NCI-H446 (cell line): ENCODE measurements at regions not wholly inside any gene's neighbourhood (a gene's known extent, or its start where the extent isn't known, plus 50 kb on each side); places are given as distances from the start of the nearest gene placed in this dataset.
"Not testable (repeated sequence)": the region's sequence is repeated elsewhere in the genome, so short reads cannot be mapped to it uniquely, and the experiment has no call there.

Experiments
- DNase-seq, 2 experiments: peaks; one replicate each; lab custom pipeline; 2025; lab: John Stamatoyannopoulos, UW

DNA sequence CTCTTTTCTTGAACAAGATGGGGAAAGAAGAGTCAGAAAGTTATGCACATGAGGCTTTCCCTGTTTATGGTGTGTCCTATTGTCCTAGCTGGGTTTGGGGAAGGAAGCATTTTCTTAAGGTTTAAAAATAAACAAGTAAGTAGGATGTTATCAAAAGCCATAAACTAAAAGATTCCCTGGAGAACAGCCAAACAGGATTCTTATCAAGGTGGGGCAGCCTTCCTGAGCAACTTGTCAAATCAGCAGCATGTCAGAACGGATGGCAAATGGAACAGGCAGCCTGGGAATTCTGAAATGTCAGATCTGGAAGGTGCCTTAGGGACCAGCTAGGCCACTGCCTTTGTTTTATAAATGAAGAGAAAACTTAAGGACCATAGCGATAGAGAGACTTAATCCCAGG is 152.2 kb upstream of the RGS6 start:
- no peak for DNase-seq

- no peak for DNase-seq
Measured at GRCh38 chr14:71780822-71781221, 151.4 kb upstream of the RGS6 start.

GRCh38 chr14:71783088-71783487 is 149.1 kb upstream of the RGS6 start:
- DNase-seq = no peak

DNA sequence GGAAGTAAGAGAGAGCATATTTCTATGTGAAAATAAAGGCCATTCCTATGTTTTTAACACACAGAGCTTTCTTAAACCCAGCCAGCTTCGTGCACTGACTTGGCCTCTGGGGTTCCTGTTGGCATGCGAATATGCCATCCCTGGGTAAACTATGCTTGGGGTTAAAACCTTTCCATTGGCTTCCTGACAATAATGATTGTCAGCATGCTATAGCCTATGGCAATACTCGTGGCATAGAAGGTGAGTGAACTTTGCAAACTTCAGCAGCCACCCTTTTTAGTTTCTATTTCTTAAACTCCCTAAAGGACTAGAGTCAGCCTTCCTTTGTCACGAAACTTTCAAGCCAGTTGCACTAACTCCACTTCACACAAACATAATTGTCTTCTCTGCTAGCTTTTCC is 148.4 kb upstream of the RGS6 start:
- DNase-seq = no peak

DNA sequence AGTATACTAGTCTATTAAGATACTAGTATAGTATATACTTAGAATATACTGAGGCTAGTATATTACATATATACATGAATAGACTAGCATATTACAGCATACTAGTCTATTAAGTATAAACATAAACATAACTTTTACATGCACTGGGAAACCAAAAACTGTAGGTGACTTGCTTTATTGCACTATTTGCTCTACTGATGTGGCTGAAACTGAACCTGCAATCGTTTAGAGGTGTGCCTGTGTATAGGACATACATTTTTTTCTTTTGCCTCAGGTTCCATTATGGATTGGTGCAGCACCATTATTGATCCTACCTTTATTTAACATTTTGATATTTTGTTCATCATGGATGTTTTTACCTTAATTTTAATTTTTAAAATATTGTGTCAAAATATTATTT is 143.2 kb upstream of the RGS6 start:
- DNase-seq = no peak

DNA sequence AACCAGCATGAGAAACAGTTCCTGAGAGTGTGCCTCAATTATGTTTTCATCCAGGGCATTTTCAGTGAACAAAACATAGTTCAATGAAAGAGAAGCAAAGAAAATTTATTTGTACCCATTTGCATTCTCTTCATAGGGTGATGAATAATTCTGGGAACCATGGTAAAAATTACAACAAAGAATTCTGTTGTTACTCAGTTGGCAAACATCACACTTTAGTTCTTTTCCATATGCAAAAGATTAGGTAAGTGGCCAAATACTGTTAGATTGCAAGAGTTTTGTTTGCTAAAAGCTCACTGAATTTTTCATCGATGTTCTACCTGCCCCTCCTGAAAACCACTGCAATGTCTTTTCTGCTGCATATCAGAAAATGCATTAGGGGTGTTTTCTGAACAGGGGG is 132.4 kb upstream of the RGS6 start:
- no peak for DNase-seq

DNA sequence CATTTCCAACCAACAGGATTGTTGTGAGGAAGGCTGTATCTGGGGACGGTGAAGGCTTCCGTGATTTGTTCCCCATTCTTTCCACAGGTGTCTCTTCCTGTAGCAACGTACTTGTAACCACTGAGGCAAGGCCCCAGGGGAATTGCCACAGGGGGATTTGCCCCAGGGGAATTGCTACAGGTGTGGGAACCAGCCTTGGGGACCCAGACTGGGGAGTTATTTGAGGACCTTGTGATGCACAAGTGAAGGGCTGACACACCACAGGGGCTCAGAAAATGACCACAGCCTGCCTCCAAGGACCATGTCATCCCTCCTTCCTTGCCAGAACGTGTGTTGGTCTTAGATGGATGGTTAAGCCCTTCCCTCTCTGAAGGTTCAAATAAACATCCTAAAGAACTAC is 131.4 kb upstream of the RGS6 start:
- DNase-seq = no peak

GRCh38 chr14:71803539-71804260 is 128.5 kb upstream of the RGS6 start:
- no peak for DNase-seq

- DNase-seq = no peak
Measured at GRCh38 chr14:71804992-71805391, 127.2 kb upstream of the RGS6 start.

DNA sequence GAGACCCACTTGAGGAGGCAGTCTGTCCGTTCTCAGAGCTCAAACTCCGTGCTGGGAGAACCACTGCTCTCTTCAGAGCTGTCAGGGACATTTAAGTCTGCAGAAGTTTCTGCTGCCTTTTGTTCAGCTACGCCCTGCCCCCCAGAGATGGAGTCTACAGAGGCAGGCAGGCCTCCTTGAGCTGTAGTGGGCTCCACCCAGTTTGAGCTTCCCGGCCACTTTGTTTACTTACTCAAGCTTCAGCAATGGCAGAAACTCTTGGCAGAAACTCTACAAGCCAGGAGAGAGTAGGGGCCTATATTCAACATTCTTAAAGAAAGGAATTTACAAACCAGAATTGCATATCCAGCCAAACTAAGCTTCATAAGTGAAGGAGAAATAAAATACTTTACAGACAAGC is 125.2 kb upstream of the RGS6 start:
- not testable (repeated sequence) for DNase-seq

DNA sequence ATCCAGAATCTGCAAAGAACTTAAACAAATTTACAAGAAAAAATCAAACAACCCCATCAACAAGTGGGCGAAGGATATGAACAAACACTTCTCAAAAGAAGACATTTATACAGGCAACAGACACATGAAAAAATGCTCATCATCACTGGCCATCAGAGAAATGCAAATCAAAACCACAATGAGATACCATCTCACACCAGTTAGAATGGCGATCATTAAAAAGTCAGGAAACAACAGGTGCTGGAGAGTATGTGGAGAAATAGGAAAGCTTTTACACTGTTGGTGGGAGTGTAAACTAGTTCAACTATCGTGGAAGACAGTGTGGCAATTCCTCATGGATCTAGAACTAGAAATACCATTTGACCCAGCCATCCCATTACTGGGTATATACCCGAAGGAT is 121.4 kb upstream of the RGS6 start:
- not testable (repeated sequence) for DNase-seq

DNA sequence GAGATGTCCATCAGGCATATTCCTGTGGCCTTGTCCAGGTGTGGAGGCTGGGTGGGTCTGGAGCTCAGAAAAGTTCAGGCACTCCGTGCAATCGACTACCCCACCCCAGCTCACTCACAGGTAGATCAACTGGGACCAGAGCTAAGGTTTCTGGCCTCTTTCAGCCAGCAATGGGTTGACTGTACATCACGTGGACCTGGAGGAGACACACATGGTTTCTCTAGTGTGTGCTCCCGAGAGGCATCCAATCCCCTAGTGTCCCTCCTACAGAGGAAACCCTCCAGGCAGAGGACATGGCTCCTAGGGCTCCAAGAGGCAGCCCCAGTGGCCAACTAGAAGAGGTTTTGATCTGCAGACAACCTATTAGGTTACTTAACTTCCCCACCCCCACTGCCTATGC is 119.5 kb upstream of the RGS6 start:
- no peak for DNase-seq

DNA sequence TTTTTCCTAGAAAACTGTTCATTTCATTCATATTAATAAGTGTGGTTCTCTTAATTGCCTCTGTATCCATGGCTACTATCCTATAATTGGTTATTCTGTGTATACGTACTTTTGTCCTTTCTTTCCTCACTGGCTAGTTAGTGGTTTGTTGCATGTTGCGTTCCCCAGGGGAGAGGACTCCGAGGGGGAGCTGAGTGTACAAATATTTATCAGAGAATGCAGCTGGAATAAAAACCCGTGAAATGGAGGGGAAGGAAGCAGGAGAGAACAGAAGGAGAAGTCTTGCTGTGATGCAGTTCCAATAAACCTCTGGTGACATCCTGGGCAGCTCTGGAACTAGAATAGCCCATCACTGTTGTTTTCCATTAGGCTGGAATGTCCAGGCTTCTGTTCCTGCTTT is 117.1 kb upstream of the RGS6 start:
- DNase-seq = no peak

DNA sequence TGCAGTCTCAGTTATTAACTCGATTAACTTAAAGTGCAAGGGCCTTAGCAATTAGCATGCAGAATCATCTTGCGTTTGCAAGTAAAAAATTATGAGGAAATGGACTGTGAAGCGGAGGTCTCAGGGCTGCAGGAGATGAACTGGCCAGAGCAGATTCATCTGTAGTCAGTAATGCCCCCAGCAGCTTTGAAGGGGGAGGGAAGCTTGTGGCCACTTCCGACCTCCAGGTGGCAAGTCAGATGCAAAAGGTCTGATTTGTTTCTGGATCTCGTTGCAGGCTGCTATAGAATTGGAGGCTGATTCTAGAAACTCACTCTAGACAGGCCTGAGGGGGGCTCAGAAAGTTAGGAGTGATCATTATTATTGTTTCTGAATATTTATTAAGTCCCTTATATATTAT is 107.4 kb upstream of the RGS6 start:
- DNase-seq = no peak

DNA sequence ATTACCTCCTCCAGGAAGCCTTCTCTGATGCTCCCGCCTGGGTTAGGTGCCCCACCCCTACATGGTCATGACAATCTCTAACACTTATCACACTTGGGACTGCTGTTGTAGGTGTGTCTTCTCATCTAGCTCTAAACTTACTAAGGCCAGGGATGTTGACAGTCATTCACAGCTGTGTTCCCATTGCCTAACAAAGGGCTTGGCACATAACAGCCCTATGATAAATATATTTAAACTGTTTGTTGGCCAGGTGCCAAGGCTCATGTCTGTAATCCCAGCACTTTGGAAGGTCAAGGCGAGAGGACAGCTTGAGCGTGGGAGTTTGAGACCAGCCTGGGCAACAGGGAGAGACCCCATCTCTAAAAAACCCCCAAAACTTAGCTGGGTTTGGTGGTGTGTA is 98.8 kb upstream of the RGS6 start:
- DNase-seq = peak in 1 of 2 experiments; percentile 33

DNA sequence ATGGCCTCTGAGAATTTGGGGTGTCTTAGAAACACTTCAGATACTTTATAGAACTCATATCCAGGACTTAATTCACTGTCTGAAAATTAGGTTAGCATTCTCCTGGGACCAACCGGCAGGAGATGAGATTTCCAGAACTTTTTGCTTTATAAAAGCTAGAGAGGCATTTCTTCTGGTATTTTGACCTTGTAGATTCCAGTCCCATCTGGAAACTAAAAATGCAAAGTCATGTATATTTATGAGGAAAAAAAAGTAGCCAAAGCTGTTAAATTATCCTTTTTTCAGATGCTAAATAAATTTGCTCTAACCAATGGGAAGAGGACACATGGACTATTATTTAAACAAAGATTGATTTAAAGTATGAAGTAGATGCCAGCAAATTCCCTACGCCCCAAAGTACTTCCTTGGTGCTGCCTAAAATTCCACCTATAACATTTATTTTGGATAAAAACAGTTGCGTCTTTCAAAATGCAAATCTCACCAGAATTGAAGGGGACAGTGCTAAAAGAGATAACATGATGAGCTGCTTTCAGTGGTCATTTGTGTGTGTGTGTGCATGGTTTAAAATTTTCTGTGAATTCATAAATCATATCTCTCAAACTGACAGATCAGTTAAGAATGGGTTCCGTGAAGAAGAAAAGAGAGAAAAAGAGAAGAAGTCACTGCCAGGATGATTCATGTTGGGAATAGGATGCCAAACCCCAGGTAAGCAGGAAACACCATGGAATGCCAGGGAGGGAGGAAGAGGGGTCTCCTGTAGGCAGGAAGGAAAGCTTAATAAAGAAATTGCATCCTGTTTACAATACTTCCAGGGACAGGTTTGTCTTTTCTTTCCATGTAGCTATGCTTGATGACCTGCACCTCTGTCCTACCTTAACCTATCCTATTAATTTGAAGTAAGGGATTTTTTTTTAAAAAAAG is 97.7 kb upstream of the RGS6 start:
- no peak for DNase-seq

DNA sequence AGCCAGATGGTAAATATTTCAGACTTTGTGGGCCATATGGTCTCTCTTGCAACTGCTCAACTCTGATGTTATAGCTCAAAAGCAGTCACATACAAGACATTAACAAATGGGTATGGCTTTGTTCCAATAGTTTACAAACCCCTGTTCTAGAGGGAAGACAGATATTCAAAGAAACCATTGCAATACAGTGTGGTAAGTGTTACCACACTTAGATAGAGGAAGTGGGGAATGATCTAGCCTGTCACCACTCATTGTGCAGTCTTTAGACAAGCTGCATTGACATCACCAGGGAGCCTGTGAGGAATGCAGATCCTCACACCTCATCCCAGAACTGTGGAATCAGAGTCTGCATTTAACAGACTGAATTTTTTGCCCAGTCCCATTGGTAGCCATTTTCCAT is 80.0 kb upstream of the RGS6 start:
- DNase-seq = peak; percentile 61 to 85

DNA sequence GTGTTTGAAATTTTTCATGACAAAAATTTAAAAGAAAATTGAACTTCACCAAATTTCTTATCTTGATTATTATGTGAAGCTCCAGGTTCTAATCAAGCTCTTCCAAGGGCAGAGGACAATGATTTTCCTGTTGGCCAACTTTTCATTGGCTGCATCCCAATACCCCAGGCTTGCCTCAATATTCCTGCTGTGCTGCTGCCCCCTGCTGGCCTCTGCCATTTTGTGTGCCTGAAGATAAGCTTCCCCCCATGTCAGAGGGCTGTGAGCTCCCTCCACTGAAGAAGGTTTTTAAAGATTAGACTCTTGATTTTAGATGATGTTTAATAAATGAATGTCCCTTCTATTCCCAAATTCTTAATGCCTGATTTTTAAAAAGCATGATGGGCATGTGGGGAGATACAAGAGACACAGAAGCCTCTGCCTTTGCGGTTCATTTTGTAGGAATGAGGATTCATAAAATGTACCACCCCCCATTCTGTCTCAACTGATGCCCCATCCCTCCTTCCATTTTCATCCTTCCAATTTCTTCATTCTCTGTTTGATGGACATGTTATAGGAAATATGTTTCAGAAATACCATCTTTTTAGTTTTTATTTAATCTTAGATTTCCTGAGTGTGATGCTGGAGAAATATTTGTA is 76.7 kb upstream of the RGS6 start:
- peak; percentile 79 to 92 for DNase-seq

- no peak for DNase-seq
Measured at GRCh38 chr14:71856199-71856919, 75.9 kb upstream of the RGS6 start.

DNA sequence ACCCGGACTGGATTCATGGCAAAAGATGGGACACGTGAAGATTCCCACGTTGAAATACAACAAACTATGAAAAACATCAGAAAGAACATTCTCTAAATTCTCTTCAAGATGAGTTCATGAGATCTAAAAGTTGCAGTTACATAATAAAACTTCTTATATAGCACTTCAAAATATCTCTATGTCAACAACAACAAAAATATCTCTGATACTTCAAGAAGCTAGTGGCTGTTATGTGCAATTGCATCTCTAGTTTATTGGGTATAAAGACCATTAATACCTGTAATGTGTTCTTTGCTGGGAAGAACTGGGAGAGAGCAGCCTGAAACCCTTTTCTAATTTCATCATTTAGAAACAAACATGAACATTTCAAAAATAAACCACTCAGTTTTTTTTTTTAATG is 69.2 kb upstream of the RGS6 start:
- DNase-seq = no peak

- DNase-seq = no peak
Measured at GRCh38 chr14:71863766-71864165, 68.5 kb upstream of the RGS6 start.
